Endothelial cell of umbilical vein (primary cell): ENCODE measurements at regions not wholly inside any gene's neighbourhood (a gene's known extent, or its start where the extent isn't known, plus 50 kb on each side); places are given as distances from the start of the nearest gene placed in this dataset.

Experiments
- BruUV-seq: library from RNA; stranded (reverse); fragments of 400-500 nt; replicated peaks from 2 replicates; lab custom pipeline; 2021; lab: Mats Ljungman, UMichigan
- CTCF ChIA-PET: fragments of 300-600, 350-600 bp; sonication (Branson Sonifier 250); formaldehyde crosslinking; loops from one replicate; lab custom pipeline; 2021; ENCODE audit warnings: antibody characterized with exemption, inconsistent platforms; lab: Charles Lee
- POLR2A ChIA-PET: fragments of 300-600, 350-600 bp; sonication (Branson Sonifier 250); formaldehyde crosslinking; loops from one replicate; lab custom pipeline; 2021; ENCODE audit warnings: antibody characterized with exemption, inconsistent platforms; lab: Charles Lee
- DNase-seq: peaks from one replicate; pipeline ENCODE4 v3.0.0-alpha.2; 2011; ENCODE audit warnings: low read depth, low spot score
- FAIRE-seq: peaks from 2 replicates; lab custom pipeline; 2011; peaks lifted over from hg19 to GRCh38; lab: Jason Lieb, UNC
- H2AFZ ChIP-seq: 2 replicates; pipeline ENCODE4 v1.6.0; 2012; ENCODE audit warnings: low read depth, low read length, control low read depth, inconsistent platforms
- H3K27ac ChIP-seq: 2 replicates; pipeline ENCODE4 v1.5.1; 2011; ENCODE audit warnings: low read depth, mild to moderate bottlenecking, control low read depth, low read length, moderate library complexity; ENCODE audit not compliant: insufficient read depth
- H3K27me3 ChIP-seq, 2 experiments: 2 replicates each; pipeline versions ENCODE4 v1.6.0 to v1.6.1; 2011; ENCODE audit warnings: low read length in 2 of 2, mixed read lengths in 1 of 2; ENCODE audit not compliant: control insufficient read depth in 2 of 2, insufficient read depth in 2 of 2
- H3K36me3 ChIP-seq, 2 experiments: 2 replicates in 1 of 2; 3 replicates in 1 of 2; pipeline ENCODE4 v1.5.1; 2011; ENCODE audit warnings: low read length in 2 of 2, mild to moderate bottlenecking in 1 of 2, moderate library complexity in 1 of 2; ENCODE audit not compliant: control insufficient read depth in 2 of 2, insufficient read depth in 2 of 2; ENCODE audit errors: extremely low read depth in 1 of 2
- H3K4me1 ChIP-seq: 3 replicates; pipeline ENCODE4 v1.5.1; 2011; ENCODE audit warnings: mild to moderate bottlenecking, low read length; ENCODE audit not compliant: control insufficient read depth, insufficient read depth; ENCODE audit errors: extremely low read depth
- H3K4me2 ChIP-seq: 2 replicates; pipeline ENCODE4 v1.6.1; 2011; ENCODE audit warnings: low read length, control low read depth, mixed read lengths; ENCODE audit not compliant: insufficient read depth
- H3K4me3 ChIP-seq, 3 experiments: fragments of 200-600 bp in 1 of 3; sonication (generic), shearing (Covaris generic) in 1 of 3; replicated peaks in 1 of 3; 2 replicates each; pipeline ENCODE4 v1.5.1; 2011 to 2016; ENCODE audit warnings: control low read depth in 3 of 3, low read length in 3 of 3, mild to moderate bottlenecking in 2 of 3, inconsistent platforms in 1 of 3, low read depth in 1 of 3, moderate library complexity in 1 of 3; ENCODE audit not compliant: insufficient read depth in 1 of 3
- H3K79me2 ChIP-seq: 2 replicates; pipeline ENCODE4 v1.6.0; 2012; ENCODE audit warnings: low read length, inconsistent platforms; ENCODE audit not compliant: control insufficient read depth, insufficient read depth
- H3K9ac ChIP-seq: replicated peaks from 2 replicates; pipeline ENCODE3; 2011; ENCODE audit warnings: low read length, control low read depth; ENCODE audit not compliant: insufficient read depth; ENCODE audit errors: extremely low read depth
- H3K9me1 ChIP-seq: replicated peaks from 3 replicates; pipeline ENCODE4 v1.6.0; 2011; ENCODE audit warnings: mild to moderate bottlenecking, low read length; ENCODE audit not compliant: control insufficient read depth, insufficient read depth; ENCODE audit errors: extremely low read depth
- H3K9me3 ChIP-seq: replicated peaks from 2 replicates; pipeline ENCODE4 v1.5.1; 2012; ENCODE audit warnings: low read length, inconsistent platforms; ENCODE audit not compliant: control insufficient read depth, insufficient read depth
- H4K20me1 ChIP-seq: replicated peaks from 2 replicates; pipeline ENCODE3; 2011; ENCODE audit warnings: mild to moderate bottlenecking, low read length; ENCODE audit not compliant: control insufficient read depth, insufficient read depth; ENCODE audit errors: extremely low read depth
- EZH2 ChIP-seq: IDR thresholded peaks from 2 replicates; pipeline ENCODE4 v1.6.1; 2012; ENCODE audit warnings: borderline replicate concordance, low read depth, mild to moderate bottlenecking, moderate library complexity, low read length, inconsistent platforms; ENCODE audit not compliant: severe bottlenecking
- FOS ChIP-seq: IDR thresholded peaks from 2 replicates; pipeline ENCODE4 v1.6.1; 2011; ENCODE audit warnings: mild to moderate bottlenecking, low read length, moderate library complexity, borderline replicate concordance; ENCODE audit not compliant: insufficient read depth
- GATA2 ChIP-seq: IDR thresholded peaks from 2 replicates; pipeline ENCODE4 v1.7.0; 2011; ENCODE audit warnings: low read depth, mild to moderate bottlenecking, moderate library complexity, mixed read lengths, low read length; ENCODE audit not compliant: insufficient read length, insufficient read depth
- JUN ChIP-seq: IDR thresholded peaks from 2 replicates; pipeline ENCODE4 v1.6.1; 2011; ENCODE audit warnings: borderline replicate concordance, low read depth; ENCODE audit not compliant: insufficient read length, insufficient read depth
- MYC ChIP-seq: IDR thresholded peaks from one replicate; pipeline ENCODE4 v1.6.1; 2011; ENCODE audit warnings: mild to moderate bottlenecking, low read depth, low read length
- POLR2A ChIP-seq: IDR thresholded peaks from 2 replicates; pipeline ENCODE4 v1.6.1; 2012; ENCODE audit warnings: low read depth, mild to moderate bottlenecking, control low read depth, low read length
- POLR2AphosphoS5 ChIP-seq: IDR thresholded peaks from 2 replicates; pipeline ENCODE4 v1.6.1; 2012; ENCODE audit warnings: low read depth, mild to moderate bottlenecking, control low read depth, low read length, moderate library complexity; ENCODE audit not compliant: insufficient read depth
- dilution Hi-C: fragments of 300-500 bp; cut with MboI; formaldehyde crosslinking; loops from one replicate; pipeline ENCODE4 v1.15.0; 2019; ENCODE audit warnings: low sequenced_read_pairs; ENCODE audit not compliant: extremely low pct_ligation_motif_present
- intact Hi-C: fragments of 100-400 bp; cut with micrococcal nuclease; formaldehyde crosslinking; loops from one replicate; pipeline ENCODE4 v1.10.0; 2022
- TF ChIP-seq, protein P1 (sequence below): IDR thresholded peaks from 2 replicates; pipeline ENCODE4 v1.6.1; 2011; ENCODE audit not compliant: insufficient read depth, insufficient read length
- TF ChIP-seq, protein P2 (sequence below), 2 donors: IDR thresholded peaks; 1 replicate in 1 of 2; 2 replicates in 1 of 2; pipeline ENCODE4 v1.5.1; 2011; ENCODE audit warnings: low read length in 2 of 2, mild to moderate bottlenecking in 2 of 2, moderate library complexity in 2 of 2, control low read depth in 1 of 2, inconsistent platforms in 1 of 2, low read depth in 1 of 2; ENCODE audit not compliant: insufficient read depth in 1 of 2; ENCODE audit errors: extremely low read depth in 1 of 2

DNA sequence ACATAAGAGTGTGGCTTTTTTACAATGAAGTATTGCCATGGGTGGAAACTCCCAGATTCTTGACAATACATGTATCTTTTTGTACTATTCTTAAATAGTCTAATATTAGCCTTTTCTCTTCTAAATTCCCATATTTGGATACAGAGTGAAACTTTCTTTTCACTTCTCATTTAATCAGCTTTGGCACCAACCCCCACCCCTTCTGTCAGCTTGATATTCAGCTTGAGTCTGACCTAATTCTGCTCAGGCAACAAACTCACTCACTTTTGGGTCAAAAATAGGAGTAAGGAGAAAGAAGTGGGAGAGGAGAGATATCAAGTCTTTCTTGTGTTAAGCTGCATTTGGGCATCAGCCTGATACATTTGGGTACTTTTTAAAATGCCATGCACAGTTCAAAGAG lies 397.5 kb downstream of the COG6 start:
- no peak overlapping the region for H3K4me3 ChIP-seq
- BruUV-seq = no TSS peak
- H3K4me1 ChIP-seq = no peaks in the 10 kb centered on the region
- H3K9me1 ChIP-seq = no peaks in the 10 kb centered on the region
- H4K20me1 ChIP-seq = no peaks in the 10 kb centered on the region
- no peaks in the 10 kb centered on the region for H3K9me3 ChIP-seq
- FAIRE-seq = no peak
- intact Hi-C loops = no loop called here
- DNase-seq = no peak
- no peak for TF ChIP-seq MYC
- TF ChIP-seq JUN = no peak
- TF ChIP-seq, protein P1, sequence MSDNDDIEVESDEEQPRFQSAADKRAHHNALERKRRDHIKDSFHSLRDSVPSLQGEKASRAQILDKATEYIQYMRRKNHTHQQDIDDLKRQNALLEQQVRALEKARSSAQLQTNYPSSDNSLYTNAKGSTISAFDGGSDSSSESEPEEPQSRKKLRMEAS = no peak
- no peak for TF ChIP-seq GATA2
- no peak for TF ChIP-seq FOS
- TF ChIP-seq POLR2A = no peak
- TF ChIP-seq POLR2AphosphoS5 = no peak
- TF ChIP-seq, protein P2, sequence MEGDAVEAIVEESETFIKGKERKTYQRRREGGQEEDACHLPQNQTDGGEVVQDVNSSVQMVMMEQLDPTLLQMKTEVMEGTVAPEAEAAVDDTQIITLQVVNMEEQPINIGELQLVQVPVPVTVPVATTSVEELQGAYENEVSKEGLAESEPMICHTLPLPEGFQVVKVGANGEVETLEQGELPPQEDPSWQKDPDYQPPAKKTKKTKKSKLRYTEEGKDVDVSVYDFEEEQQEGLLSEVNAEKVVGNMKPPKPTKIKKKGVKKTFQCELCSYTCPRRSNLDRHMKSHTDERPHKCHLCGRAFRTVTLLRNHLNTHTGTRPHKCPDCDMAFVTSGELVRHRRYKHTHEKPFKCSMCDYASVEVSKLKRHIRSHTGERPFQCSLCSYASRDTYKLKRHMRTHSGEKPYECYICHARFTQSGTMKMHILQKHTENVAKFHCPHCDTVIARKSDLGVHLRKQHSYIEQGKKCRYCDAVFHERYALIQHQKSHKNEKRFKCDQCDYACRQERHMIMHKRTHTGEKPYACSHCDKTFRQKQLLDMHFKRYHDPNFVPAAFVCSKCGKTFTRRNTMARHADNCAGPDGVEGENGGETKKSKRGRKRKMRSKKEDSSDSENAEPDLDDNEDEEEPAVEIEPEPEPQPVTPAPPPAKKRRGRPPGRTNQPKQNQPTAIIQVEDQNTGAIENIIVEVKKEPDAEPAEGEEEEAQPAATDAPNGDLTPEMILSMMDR (IDR thresholded peaks at IDR 0.05; ENCODE audit: extremely low read depth in 1 of 2, insufficient read depth in 1 of 2, low read depth in 1 of 2, low read length in 2 of 2) = no peak
- TF ChIP-seq EZH2 = no peak
- no peaks in the 10 kb centered on the region for H3K27me3 ChIP-seq
- POLR2A ChIA-PET = no interaction called here
- no peak overlapping the region for H3K4me2 ChIP-seq
- no peaks in the 10 kb centered on the region for H3K79me2 ChIP-seq
- H3K9ac ChIP-seq = no peak overlapping the region
- H3K27ac ChIP-seq = no peak overlapping the region
- H3K36me3 ChIP-seq = no peaks in the 10 kb centered on the region
- CTCF ChIA-PET = no interaction called here
- no peak overlapping the region for H2AFZ ChIP-seq
- dilution Hi-C loops = no loop called here
